HG03095 (cell line): ENCODE measurements at regions not wholly inside any gene's neighbourhood (a gene's known extent, or its start where the extent isn't known, plus 50 kb on each side); places are given as distances from the start of the nearest gene placed in this dataset.

Source experiments
- ATAC-seq: cut with Tn5 transposase; IDR thresholded peaks from one replicate; pipeline ENCODE4 v1.9.1; 2021; ENCODE audit warnings: moderate library complexity; ENCODE audit not compliant: unreplicated experiment

DNA sequence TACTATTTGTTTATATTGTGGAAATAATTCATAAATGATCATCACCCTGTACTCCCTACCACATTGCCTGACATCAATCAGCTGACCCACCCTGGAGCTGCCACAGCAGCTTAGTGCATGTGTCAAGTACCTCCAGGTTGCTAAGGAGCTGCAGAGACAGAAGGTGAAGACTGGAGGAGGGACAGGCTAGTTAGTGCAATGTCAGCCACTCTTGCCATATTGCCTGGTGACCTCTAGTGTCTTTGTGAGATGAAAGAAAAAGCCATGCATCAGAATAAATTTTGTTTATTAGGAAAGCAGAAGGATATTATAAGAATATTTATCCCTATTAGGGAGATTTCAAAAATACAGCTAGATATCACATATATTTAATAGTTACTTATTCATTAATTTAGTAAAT is 243.9 kb upstream of the FAT4 start:
- ATAC-seq: no peak

DNA sequence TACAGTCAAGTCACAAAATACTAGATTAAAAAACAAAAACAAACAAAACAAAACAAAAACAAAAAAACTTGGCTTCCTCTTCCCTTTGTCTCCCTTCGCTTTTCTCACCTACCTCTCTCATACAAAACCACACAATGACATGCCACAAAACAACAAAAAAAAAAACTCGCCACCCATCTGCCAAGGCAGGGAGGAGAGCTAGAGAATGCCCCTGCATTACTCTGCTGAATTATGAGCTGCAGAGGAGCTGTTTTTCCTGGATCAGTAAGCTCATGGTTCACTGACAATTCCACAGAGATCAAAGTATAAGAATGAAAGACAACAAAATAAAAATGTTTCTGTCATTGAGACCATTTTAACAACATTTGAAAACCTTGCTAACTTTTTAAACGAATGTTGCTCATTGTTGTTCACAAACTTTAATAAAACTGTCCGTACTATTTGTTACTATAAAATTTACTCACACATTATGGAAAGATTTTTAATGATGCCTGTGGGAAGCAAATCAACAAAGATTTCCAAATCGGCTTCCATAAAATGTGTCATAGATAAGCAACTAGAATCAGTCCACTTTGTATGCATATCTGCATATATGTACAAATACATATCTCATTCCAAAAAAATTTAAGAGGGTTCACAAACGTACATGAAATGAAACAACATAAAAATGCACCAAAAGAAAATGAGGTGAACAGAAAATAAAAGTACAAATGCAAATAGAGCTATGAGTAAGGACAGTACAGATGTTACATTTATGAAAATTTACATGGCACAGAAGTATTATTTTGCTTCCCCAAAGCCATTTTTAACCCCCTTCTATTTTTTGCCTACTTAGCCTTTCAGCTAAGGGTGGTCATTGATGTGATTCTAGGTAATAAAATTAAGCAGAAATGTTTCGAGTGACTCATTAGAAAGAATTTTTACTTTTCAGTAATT is 252.4 kb upstream of the FAT4 start:
- ATAC-seq: no peak

DNA sequence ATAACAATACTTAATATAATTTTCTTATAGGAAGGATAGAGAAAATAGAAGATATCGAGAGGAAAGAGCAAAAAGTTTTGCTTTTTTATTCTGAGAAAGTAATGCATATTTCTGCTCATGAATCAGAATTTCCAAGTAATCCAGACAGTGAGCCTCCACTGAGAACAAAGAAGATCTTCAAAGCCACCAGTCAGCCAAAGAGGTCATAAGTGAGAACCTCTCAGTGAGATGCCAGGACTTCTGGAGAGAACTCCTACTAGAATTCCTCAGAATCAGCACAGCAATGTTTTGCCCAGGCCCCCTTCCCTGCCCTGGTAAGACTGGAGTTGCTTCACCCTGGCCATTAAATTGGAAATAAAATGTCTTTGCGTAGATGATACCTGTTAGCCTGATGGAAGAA is 254.4 kb upstream of the FAT4 start:
- no peak for ATAC-seq

- ATAC-seq: no peak
These were observed 265.0 kb upstream of the FAT4 start for GRCh38 chr4:125049711-125050110.

DNA sequence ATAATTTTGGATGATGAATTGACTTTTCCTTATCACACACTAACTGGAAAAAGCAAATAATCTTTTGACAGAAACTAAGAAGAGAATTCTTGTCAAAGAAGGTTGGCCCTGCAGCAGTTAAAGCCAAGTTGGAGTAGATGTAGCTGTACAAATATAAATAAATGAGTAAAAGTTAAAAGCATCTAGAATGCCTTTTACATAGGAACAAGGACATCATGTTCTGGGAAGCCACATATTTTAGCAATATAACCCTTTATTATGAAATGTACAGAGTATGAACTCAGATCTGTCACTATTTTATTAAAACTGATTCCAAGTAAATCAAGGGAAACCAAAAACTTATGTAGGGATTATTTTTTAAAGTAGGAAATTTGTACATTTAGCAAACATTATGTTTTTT is 269.4 kb upstream of the FAT4 start:
- no peak for ATAC-seq

GRCh38 chr4:125044886-125045285 is 269.9 kb upstream of the FAT4 start:
- no peak for ATAC-seq

- no peak for ATAC-seq
These were observed 271.3 kb upstream of the FAT4 start for GRCh38 chr4:125043486-125043885.

DNA sequence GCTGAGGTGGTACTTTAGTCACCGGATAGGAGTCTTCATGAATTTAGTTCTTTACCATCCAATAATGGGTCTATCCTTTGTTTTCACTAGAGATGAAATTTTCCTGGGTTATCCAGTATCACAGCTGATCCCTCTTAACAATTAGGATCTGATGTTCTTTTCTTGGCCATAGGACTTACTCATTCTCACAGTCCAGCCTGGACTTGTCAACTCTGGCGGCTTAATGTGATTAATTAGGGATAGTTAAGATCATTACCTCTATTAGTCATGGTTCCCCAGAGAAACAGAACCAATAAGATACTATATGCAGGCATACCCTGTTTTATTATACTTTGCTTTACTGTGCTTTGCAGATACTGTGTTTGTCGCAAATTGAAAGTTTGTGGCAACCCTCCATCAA is 272.7 kb upstream of the FAT4 start:
- ATAC-seq: no peak

DNA sequence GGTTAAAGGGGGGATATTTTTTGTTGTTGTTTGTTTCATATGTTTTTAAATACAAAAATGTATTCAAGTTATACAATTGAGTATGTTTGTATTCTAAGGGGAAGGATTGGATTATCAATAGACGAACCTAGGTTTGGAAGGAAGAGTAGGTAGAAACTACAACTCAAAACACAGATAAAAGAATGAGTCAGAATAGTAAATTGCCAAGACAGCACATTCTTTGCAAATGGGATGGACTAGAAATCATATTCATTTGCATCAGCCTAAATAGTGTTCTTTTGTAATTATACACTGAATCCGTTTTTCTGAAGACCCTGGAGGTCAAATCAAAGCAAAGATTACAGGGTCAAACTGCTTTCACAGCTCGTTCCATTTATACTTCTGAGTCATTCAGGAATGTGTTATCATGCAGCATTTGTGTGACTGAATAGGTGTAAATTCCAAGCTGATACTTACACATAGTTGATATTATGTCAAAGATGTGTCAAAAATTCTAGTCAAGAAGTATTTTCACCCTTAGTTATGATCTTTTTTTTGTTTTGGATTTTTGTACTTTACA is 273.3 kb upstream of the FAT4 start:
- ATAC-seq: no peak

DNA sequence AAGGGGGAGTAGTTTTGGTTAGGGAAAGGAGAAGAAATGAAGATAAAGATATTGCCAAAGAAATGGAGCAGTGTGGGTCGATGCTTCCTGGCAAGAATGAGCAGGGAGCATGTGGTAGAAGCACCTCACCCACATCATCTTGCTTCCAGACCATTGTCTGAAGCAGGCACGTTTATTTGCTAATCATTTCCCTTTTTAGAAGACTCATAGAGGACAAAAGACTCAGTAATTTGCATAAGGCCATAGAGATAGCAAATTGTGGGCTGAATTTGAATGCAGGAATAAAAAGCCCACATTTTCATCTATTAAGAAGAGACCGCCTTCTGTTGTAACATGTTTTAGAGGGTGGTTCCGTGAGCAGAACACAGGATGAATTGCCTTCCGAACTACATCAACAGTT is 275.2 kb upstream of the FAT4 start:
- ATAC-seq: no peak

DNA sequence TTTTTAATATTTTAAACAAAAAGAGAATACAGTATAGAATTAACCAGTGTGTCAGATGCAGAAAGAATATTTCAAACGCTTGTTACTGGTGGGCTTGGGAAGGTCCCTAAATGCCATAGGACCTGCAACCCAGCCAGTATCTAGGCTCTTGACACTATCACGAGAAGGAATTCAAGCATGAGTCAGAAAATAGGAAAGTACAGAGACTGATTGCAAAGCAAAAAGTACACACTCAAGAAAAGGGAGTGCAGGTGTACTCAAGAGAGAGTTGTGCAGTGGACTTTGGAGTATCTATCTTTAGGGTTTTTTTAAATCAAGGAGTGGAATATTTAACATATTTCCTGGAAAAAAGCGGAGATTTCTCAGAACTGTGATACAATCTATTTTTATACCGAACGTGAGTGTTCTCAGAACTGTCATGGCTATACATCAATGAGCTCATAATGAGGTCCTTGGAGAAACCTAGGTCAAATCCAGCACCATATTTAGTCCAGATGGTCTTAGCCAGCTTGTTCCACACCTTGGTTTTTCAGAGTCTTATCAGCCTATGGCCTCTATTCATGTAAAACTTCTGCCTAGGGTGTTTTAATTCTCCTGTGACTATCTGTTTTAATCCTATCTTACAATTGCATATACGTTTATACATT is 291.8 kb upstream of the FAT4 start:
- ATAC-seq: no peak

DNA sequence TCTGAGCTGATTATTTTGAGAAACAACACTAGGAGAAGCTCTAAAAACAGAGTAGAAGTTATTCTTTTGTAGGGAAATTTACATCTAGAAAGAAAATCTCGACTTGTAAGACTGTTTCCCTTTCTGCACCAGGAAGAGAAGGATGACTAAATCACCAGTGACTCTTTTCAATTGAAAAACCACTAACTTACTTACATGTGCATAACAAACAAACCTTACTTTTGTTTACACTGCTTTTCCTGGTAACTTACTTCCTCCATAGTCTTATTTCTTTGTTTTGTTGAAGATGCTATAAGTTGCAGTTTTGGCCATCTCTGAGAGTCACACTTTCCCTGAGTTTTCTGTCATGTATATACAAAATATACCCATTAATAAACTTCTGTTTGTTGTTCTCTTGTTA is 293.6 kb upstream of the FAT4 start:
- no peak for ATAC-seq

- no peak for ATAC-seq
These were observed 294.4 kb upstream of the FAT4 start for GRCh38 chr4:125020089-125021034.

GRCh38 chr4:125016892-125017299 is 297.9 kb upstream of the FAT4 start:
- no peak for ATAC-seq

DNA sequence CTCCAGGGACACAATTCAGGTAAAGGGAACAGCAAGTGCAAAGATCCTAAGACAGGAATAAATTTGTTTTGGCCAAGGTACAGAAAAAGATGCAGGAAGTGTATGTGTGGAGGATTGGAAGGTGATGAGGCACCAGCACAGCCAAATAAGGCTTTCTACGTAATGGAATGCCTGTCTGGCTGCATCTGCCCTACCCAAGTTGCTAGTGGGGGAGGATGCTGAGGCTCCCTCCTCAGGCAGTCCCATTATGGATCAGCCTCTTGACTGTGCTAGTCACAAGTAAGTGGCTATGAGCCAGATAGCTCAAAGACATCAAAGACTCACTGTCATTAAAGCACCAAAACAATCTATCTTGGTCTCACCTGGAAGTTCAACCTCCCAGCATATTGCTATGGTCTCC is 300.9 kb upstream of the FAT4 start:
- ATAC-seq: no peak

- no peak for ATAC-seq
These were observed 299.1 kb upstream of the ANKRD50 start for GRCh38 chr4:125011646-125012045.

DNA sequence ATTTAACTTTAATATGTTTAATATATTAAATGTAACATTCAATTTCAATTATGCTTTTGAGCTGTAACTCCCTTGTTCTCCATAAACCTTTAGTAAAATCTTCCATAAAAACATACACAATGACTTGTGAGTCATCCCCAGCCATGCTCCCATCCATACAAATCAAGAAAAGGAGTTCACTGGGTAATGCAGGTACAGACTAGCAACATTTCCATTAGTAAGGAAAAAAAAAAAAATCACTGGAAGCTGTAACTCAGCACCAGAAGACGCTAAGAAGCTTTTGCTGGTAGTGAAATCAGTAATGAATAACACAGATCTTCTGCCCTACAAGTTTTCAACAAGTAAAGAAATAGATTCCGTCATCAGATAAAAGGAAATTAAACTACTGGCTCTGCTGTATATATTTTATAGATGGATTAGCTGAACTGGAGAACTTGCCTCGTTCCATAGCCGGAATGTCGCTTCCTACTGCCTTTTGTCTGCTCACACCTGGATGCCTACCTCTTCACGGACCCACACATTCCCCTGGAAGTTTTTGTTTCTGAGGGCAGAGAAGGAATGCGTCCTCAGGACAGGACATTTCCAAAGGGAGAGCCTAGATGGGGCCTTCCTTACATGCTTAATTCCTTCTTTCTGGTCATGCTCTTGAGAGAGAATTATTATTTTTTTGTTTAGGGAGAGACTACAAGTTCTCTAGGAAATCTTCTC is 298.4 kb upstream of the ANKRD50 start:
- ATAC-seq: no peak

DNA sequence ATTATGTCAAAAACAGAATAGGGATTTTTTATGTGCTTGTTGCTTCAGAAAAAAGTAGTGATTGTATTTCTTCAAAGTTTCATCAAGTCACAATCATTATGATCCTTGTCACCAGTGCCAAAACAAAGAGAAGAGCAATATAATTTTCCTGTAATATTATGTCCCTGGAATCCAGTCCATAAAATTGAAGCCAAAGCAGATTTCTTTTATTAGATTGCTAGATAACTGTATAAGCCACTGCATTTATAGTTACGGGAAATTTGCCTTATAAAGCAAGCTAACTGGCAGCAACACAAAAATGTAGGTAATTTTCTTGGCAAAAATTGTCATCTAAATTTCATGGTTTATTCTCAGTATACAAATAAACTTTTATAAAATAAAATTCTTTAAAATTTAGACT is 296.1 kb upstream of the ANKRD50 start:
- ATAC-seq: no peak

DNA sequence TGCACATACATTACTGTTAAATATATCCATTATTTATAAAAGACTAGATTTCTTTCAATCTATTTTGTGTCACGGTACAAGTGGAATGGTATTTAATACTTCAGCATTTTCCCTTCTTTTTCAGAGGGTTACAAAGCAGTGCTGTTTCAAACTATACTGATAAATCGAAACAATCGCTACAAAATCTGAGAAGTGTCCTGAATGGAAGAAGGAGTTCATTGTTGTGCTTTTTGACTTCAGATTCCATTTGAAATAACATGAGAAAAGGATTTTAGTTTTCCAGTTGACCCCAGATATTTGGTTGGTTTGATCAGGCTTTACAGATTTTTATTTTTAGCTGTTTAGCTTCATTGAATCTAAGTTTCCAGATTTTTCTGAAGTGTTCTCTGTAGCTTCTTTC is 292.1 kb upstream of the ANKRD50 start:
- no peak for ATAC-seq

- ATAC-seq: no peak
These were observed 291.3 kb upstream of the ANKRD50 start for GRCh38 chr4:125003840-125004239.
